Endothelial cell of umbilical vein (primary cell): ENCODE measurements at regions not wholly inside any gene's neighbourhood (a gene's known extent, or its start where the extent isn't known, plus 50 kb on each side); places are given as distances from the start of the nearest gene placed in this dataset.

Experiments
- BruUV-seq: library from RNA; stranded (reverse); fragments of 400-500 nt; replicated peaks from 2 replicates; lab custom pipeline; 2021; lab: Mats Ljungman, UMichigan
- CTCF ChIA-PET: fragments of 300-600, 350-600 bp; sonication (Branson Sonifier 250); formaldehyde crosslinking; loops from one replicate; lab custom pipeline; 2021; ENCODE audit warnings: antibody characterized with exemption, inconsistent platforms; lab: Charles Lee
- POLR2A ChIA-PET: fragments of 300-600, 350-600 bp; sonication (Branson Sonifier 250); formaldehyde crosslinking; loops from one replicate; lab custom pipeline; 2021; ENCODE audit warnings: antibody characterized with exemption, inconsistent platforms; lab: Charles Lee
- DNase-seq: peaks from one replicate; pipeline ENCODE4 v3.0.0-alpha.2; 2011; ENCODE audit warnings: low read depth, low spot score
- FAIRE-seq: peaks from 2 replicates; lab custom pipeline; 2011; peaks lifted over from hg19 to GRCh38; lab: Jason Lieb, UNC
- H2AFZ ChIP-seq: 2 replicates; pipeline ENCODE4 v1.6.0; 2012; ENCODE audit warnings: low read depth, low read length, control low read depth, inconsistent platforms
- H3K27ac ChIP-seq: 2 replicates; pipeline ENCODE4 v1.5.1; 2011; ENCODE audit warnings: low read depth, mild to moderate bottlenecking, control low read depth, low read length, moderate library complexity; ENCODE audit not compliant: insufficient read depth
- H3K27me3 ChIP-seq, 2 experiments: 2 replicates each; pipeline versions ENCODE4 v1.6.0 to v1.6.1; 2011; ENCODE audit warnings: low read length in 2 of 2, mixed read lengths in 1 of 2; ENCODE audit not compliant: control insufficient read depth in 2 of 2, insufficient read depth in 2 of 2
- H3K36me3 ChIP-seq, 2 experiments: 2 replicates in 1 of 2; 3 replicates in 1 of 2; pipeline ENCODE4 v1.5.1; 2011; ENCODE audit warnings: low read length in 2 of 2, mild to moderate bottlenecking in 1 of 2, moderate library complexity in 1 of 2; ENCODE audit not compliant: control insufficient read depth in 2 of 2, insufficient read depth in 2 of 2; ENCODE audit errors: extremely low read depth in 1 of 2
- H3K4me1 ChIP-seq: 3 replicates; pipeline ENCODE4 v1.5.1; 2011; ENCODE audit warnings: mild to moderate bottlenecking, low read length; ENCODE audit not compliant: control insufficient read depth, insufficient read depth; ENCODE audit errors: extremely low read depth
- H3K4me2 ChIP-seq: 2 replicates; pipeline ENCODE4 v1.6.1; 2011; ENCODE audit warnings: low read length, control low read depth, mixed read lengths; ENCODE audit not compliant: insufficient read depth
- H3K4me3 ChIP-seq, 3 experiments: fragments of 200-600 bp in 1 of 3; sonication (generic), shearing (Covaris generic) in 1 of 3; replicated peaks in 1 of 3; 2 replicates each; pipeline ENCODE4 v1.5.1; 2011 to 2016; ENCODE audit warnings: control low read depth in 3 of 3, low read length in 3 of 3, mild to moderate bottlenecking in 2 of 3, inconsistent platforms in 1 of 3, low read depth in 1 of 3, moderate library complexity in 1 of 3; ENCODE audit not compliant: insufficient read depth in 1 of 3
- H3K79me2 ChIP-seq: 2 replicates; pipeline ENCODE4 v1.6.0; 2012; ENCODE audit warnings: low read length, inconsistent platforms; ENCODE audit not compliant: control insufficient read depth, insufficient read depth
- H3K9ac ChIP-seq: replicated peaks from 2 replicates; pipeline ENCODE3; 2011; ENCODE audit warnings: low read length, control low read depth; ENCODE audit not compliant: insufficient read depth; ENCODE audit errors: extremely low read depth
- H3K9me1 ChIP-seq: replicated peaks from 3 replicates; pipeline ENCODE4 v1.6.0; 2011; ENCODE audit warnings: mild to moderate bottlenecking, low read length; ENCODE audit not compliant: control insufficient read depth, insufficient read depth; ENCODE audit errors: extremely low read depth
- H3K9me3 ChIP-seq: replicated peaks from 2 replicates; pipeline ENCODE4 v1.5.1; 2012; ENCODE audit warnings: low read length, inconsistent platforms; ENCODE audit not compliant: control insufficient read depth, insufficient read depth
- H4K20me1 ChIP-seq: replicated peaks from 2 replicates; pipeline ENCODE3; 2011; ENCODE audit warnings: mild to moderate bottlenecking, low read length; ENCODE audit not compliant: control insufficient read depth, insufficient read depth; ENCODE audit errors: extremely low read depth
- EZH2 ChIP-seq: IDR thresholded peaks from 2 replicates; pipeline ENCODE4 v1.6.1; 2012; ENCODE audit warnings: borderline replicate concordance, low read depth, mild to moderate bottlenecking, moderate library complexity, low read length, inconsistent platforms; ENCODE audit not compliant: severe bottlenecking
- FOS ChIP-seq: IDR thresholded peaks from 2 replicates; pipeline ENCODE4 v1.6.1; 2011; ENCODE audit warnings: mild to moderate bottlenecking, low read length, moderate library complexity, borderline replicate concordance; ENCODE audit not compliant: insufficient read depth
- GATA2 ChIP-seq: IDR thresholded peaks from 2 replicates; pipeline ENCODE4 v1.7.0; 2011; ENCODE audit warnings: low read depth, mild to moderate bottlenecking, moderate library complexity, mixed read lengths, low read length; ENCODE audit not compliant: insufficient read length, insufficient read depth
- MAX ChIP-seq: IDR thresholded peaks from 2 replicates; pipeline ENCODE4 v1.6.1; 2011; ENCODE audit not compliant: insufficient read depth, insufficient read length
- MYC ChIP-seq: IDR thresholded peaks from one replicate; pipeline ENCODE4 v1.6.1; 2011; ENCODE audit warnings: mild to moderate bottlenecking, low read depth, low read length
- POLR2A ChIP-seq: IDR thresholded peaks from 2 replicates; pipeline ENCODE4 v1.6.1; 2012; ENCODE audit warnings: low read depth, mild to moderate bottlenecking, control low read depth, low read length
- POLR2AphosphoS5 ChIP-seq: IDR thresholded peaks from 2 replicates; pipeline ENCODE4 v1.6.1; 2012; ENCODE audit warnings: low read depth, mild to moderate bottlenecking, control low read depth, low read length, moderate library complexity; ENCODE audit not compliant: insufficient read depth
- dilution Hi-C: fragments of 300-500 bp; cut with MboI; formaldehyde crosslinking; loops from one replicate; pipeline ENCODE4 v1.15.0; 2019; ENCODE audit warnings: low sequenced_read_pairs; ENCODE audit not compliant: extremely low pct_ligation_motif_present
- intact Hi-C: fragments of 100-400 bp; cut with micrococcal nuclease; formaldehyde crosslinking; loops from one replicate; pipeline ENCODE4 v1.10.0; 2022

DNA sequence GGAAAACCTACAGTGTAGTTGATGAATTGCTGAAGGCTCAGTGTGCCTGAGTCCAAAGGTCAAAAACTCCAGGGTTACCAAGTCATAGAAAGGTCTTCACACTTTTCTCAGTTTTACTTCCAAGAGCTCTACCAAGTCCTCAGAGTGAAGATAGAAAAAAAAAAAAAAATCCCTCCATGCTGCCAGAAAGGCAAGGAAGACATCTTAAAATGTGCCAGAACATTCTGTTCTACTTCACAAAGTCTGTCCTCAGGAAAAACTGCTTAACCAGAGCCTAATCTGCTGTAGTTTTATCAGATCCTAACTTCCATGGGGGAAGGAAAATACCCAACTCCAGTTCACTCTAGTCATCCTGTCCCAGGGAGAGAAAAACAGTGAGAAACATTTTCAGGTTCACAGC is 175.6 kb upstream of the CDH11 start:
- CTCF ChIA-PET, result no interaction called here
- H3K27ac ChIP-seq, result no peak overlapping the region
- intact Hi-C loops (no loop called here), dilution Hi-C loops (no loop called here)
- H3K9me3 ChIP-seq, result no peaks in the 10 kb centered on the region
- no peak overlapping the region for H3K4me3 ChIP-seq
- no peaks in the 10 kb centered on the region for H3K79me2 ChIP-seq
- BruUV-seq, result no TSS peak
- H3K4me2 ChIP-seq, result no peak overlapping the region
- H3K9ac ChIP-seq, result no peak overlapping the region
- FAIRE-seq (no peak), DNase-seq (no peak)
- no peaks in the 10 kb centered on the region for H4K20me1 ChIP-seq
- no peaks in the 10 kb centered on the region for H3K9me1 ChIP-seq
- H3K36me3 ChIP-seq, result no peaks in the 10 kb centered on the region
- H2AFZ ChIP-seq, result no peak overlapping the region
- POLR2A ChIA-PET, result no interaction called here
- no peaks in the 10 kb centered on the region for H3K27me3 ChIP-seq
- TF ChIP-seq POLR2A (no peak), MYC (no peak), MAX (no peak), POLR2AphosphoS5 (no peak), GATA2 (no peak)
- no peaks in the 10 kb centered on the region for H3K4me1 ChIP-seq

GRCh38 chr16:65295527-65295926 is 173.7 kb upstream of the CDH11 start:
- Histone ChIP-seq H3K9me1 (no peaks in the 10 kb centered on the region), H3K9me3 (no peaks in the 10 kb centered on the region), H3K79me2 (no peaks in the 10 kb centered on the region), H3K27ac (no peak overlapping the region), H3K27me3 (no peaks in the 10 kb centered on the region), H4K20me1 (no peaks in the 10 kb centered on the region), H3K4me2 (no peak overlapping the region), H3K9ac (no peak overlapping the region), H2AFZ (no peak overlapping the region), H3K4me1 (no peaks in the 10 kb centered on the region), H3K4me3 (no peak overlapping the region), H3K36me3 (no peaks in the 10 kb centered on the region)
- ChIA-PET CTCF (no interaction called here), POLR2A (no interaction called here)
- DNase-seq (no peak), FAIRE-seq (no peak)
- TF ChIP-seq MAX, result no peak
- TF ChIP-seq MYC, result no peak
- no peak for TF ChIP-seq EZH2
- no peak for TF ChIP-seq POLR2AphosphoS5
- no peak for TF ChIP-seq FOS
- intact Hi-C loops, result no loop called here
- BruUV-seq, result no TSS peak
- dilution Hi-C loops, result no loop called here
